ENCODE measurements at regions not wholly inside any gene's neighbourhood (a gene's known extent, or its start where the extent isn't known, plus 50 kb on each side); places are given as distances from the start of the nearest gene placed in this dataset.

DNA sequence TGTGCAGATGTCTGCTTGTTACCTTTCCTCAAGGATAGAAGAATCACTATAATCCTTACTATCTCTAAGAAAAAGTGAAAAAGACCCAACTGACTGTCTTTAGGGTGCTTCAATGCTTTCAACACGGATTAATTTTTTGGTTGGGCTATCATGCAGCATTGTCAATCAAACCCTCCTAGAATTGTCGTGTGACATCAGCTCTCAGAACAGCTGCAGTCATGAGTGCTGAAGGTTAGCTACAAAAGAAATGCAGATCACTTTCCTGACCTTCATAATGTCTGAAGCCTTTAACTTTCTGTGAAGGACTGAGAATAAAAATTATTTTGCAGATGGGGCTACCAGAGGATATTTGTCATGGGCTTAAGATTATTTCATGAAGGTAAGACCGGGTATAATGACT, 107.9 kb upstream of the EFNA5 start:
- Histone ChIP-seq H3K4me3 (no peak overlapping the region), H3K36me3 (no peaks in the 10 kb centered on the region), H3K9me3 (peaks cover 13% of the 10 kb centered on the region; the same call in 1 of the 2 replicates), H3K27me3 (no peaks in the 10 kb centered on the region)
- no peak for DNase-seq

DNA sequence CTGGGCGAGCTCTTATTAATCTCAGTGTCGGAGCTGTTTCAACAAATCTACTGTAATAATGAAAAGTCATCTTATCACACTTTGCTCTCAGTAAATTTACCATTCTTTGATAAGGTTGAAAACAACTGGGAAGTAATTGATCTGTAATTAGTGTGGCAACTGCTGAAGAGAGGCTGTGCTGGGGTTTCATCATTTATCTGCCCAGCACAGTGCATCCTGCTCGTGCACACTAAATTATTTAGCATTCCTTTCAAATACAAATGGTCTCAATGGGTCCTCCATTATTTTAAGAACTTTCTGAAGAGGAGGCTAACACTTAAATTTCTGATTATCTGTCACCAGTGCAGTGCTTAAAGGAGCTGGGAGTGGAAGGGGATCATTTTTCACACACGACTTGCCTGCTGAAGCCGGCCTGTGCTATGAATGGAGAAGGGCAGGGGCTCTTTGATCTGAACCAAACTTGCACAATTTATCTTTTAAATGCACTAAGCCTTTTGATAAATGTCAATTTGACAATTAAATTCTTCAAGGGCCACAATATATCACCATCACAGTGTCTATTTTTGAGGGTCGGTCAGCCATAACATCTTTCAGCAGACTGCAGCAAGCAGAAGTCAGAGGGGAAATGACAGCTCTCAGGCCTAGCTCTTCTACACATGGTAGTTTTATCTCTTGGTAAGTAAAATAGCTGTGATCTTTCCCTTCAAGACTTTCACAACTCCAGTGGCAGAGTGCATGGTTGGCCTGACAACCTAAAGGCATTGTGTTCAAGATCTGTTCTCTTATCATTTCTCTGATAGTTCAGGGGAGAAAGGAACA, 106.4 kb upstream of the EFNA5 start:
- no peaks in the 10 kb centered on the region for H3K36me3 ChIP-seq
- no peaks in the 10 kb centered on the region for H3K27me3 ChIP-seq
- peaks cover 13% of the 10 kb centered on the region; the same call in 1 of the 2 replicates for H3K9me3 ChIP-seq
- H3K4me3 ChIP-seq: no peak overlapping the region
- DNase-seq: no peak

DNA sequence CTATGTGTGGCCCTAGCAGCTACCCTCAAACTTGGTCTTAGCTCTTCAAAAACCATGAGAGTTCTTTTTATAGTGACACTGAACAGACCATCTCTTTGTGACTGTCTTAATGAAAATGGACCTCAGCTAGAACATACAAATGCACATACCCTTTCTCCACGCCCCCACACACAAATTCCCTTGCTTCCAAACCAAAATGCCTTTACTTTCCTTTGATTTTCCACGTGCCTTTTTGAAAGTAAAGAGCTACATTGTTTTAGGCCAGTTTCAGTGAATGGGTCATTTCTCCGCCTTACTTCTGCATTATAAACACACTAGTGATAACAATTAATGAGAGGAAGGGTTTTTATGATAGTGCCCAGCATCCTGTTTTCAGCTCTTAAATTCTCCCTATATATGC, 105.8 kb upstream of the EFNA5 start:
- no peaks in the 10 kb centered on the region for H3K36me3 ChIP-seq
- no peak overlapping the region for H3K4me3 ChIP-seq
- DNase-seq: no peak
- no peaks in the 10 kb centered on the region for H3K27me3 ChIP-seq
- H3K9me3 ChIP-seq: peaks cover 7% of the 10 kb centered on the region; the same call in 1 of the 2 replicates

DNA sequence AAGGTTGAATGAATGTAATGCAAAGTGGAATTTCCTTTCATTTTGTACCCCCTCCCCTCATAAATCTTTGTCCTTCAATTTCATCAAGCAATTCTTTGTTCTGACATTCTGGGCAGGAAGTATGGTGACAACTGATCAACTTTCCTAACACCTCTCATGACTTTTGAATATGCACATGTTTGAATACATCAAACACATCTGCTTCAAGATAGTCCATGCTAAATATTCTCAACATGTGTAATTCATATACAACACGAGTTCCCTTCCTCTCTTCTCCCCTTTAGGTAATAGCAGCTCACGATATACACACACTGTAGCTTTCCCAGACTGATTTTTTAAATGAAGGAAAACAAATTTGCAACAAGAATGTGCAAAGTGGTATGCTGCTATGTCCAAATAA, 103.6 kb upstream of the EFNA5 start:
- no peaks in the 10 kb centered on the region for H3K36me3 ChIP-seq

DNA sequence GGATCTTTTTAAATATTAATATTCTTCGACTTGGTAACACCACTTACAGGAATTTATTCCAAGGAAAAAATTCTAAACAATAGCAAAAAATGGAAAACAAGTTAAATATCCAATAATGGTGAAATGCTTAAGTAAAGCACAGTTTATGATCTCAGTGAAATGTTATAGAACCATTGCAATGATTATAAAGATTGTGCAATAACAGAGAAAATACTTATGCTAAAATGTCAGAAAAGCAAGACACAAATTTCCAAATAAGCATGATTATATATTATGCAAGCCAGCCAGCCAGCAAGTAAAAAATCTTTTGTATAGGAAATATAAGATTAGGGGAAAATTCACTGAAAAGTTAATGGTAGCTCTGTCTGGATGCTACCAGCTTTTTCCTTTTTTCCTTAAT, 102.7 kb upstream of the EFNA5 start:
- Histone ChIP-seq H3K36me3 (no peaks in the 10 kb centered on the region), H3K27me3 (no peaks in the 10 kb centered on the region; the same call in 1 of the 2 replicates), H3K4me3 (no peak overlapping the region), H3K9me3 (no peaks in the 10 kb centered on the region)
- DNase-seq: no peak

More for the DNA sequence above, 103.6 kb upstream of the EFNA5 start:
- no peak for DNase-seq
- Histone ChIP-seq H3K27me3 (no peaks in the 10 kb centered on the region; the same call in 1 of the 2 replicates), H3K9me3 (no peaks in the 10 kb centered on the region), H3K4me3 (no peak overlapping the region)

DNA sequence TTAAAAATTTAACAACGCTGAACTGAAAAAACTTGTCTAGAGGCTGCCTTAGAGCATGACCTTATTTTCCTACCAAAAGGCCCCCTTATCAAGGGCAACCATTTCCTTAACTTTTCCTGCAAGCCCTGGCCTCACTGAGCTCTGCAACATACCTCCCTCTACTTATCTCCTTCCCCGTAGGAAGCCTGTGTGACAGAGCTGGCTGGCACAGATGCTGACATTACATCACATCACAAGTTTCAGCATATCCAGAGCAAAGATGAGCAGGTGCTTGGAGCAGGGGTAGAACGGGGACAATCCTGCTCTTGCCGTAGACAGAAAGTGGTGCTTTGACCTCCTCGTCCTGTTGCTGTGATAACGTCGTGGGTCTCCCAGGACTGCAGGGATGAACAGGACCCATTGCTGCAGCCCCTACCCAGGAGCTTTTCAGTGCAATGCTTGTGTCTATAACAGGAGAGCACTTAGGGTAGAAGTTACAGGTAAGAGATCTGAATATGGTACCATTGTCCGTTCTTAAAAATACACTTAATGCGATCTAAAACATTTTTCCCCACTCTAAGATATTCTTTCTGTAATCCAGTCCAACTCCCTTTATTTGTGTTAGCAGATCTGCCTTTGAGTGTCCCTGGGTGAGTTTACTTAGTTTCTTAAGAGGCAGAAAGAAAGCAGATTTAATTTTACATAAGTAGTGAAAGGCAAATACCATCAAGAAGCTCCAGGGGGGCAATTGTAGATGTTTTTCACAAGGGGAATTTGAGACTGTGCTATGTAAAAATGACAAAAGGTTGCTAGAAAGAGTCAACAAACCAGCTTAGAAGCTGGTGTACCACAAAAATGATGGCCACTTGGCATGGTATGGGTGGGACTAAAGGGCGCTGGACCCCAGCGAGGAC, 101.9 kb upstream of the EFNA5 start:
- H3K4me3 ChIP-seq: no peak overlapping the region
- H3K9me3 ChIP-seq: no peaks in the 10 kb centered on the region
- H3K36me3 ChIP-seq: no peaks in the 10 kb centered on the region
- H3K27me3 ChIP-seq: no peaks in the 10 kb centered on the region; the same call in 1 of the 2 replicates
- DNase-seq: peak; percentile 2

DNA sequence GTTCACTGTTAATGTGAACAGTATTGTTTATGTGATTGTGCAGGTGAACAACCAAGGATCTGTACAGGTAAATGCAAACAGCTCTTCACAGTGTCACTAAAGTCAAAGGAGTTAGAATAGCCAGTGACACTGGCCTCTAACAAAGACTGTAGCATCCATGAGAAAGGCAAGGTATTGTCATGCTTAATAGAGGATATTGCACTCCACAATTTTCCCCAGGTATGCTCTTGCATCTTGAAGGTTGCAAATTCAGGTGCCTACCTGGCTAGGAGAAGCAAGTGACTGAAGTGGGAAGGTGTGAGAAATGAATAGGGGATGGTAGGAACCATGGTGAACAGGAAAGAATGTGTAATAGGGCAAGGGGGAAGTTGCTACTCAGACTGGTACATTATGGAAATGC, 101.2 kb upstream of the EFNA5 start:
- H3K4me3 ChIP-seq: no peak overlapping the region
- H3K9me3 ChIP-seq: no peaks in the 10 kb centered on the region
- H3K27me3 ChIP-seq: no peaks in the 10 kb centered on the region; the same call in 1 of the 2 replicates
- no peaks in the 10 kb centered on the region for H3K36me3 ChIP-seq
- DNase-seq: no peak

DNA sequence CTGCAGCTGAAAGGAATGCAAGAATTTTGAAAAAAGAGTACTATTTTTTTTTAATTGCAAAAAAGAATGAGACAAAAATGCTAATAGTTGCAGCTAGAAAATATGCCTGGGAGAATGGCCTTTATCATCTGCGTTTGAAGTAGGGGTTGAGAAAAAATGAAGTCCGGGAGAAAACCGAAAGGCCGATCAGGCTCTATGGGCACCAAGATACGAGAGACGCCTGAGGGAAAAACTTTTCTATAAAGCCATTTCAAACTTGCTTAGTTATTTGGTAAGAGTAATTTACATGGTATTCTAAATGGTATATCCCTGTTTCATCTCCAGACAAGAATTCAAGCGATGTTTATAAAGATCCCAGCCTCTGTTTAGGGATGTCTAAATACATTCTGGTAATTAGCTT, 99.3 kb upstream of the EFNA5 start:
- Histone ChIP-seq H3K9me3 (no peaks in the 10 kb centered on the region), H3K36me3 (no peaks in the 10 kb centered on the region), H3K27me3 (no peaks in the 10 kb centered on the region; the same call in 1 of the 2 replicates), H3K4me3 (no peak overlapping the region)
- DNase-seq: no peak

DNA sequence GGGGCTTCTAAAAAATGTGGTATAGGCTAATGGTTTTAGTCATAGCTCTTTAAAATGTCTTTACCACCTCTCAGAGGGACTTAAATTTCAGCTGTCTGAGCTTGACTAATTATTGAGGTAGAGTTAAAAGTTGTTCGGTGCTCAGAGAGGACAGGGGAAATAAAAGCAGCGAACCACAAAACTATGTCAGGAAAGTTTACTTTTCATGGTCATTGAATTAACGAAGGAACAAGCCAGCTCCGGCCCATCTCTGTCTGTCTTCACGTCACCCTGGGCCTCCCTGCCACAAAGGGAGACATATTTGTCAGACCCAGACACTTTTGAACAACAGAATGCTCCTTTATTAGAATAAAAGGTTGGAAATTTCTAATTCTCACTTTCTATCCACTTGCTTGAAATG, 98.8 kb upstream of the EFNA5 start:
- no peak for DNase-seq
- Histone ChIP-seq H3K36me3 (no peaks in the 10 kb centered on the region), H3K9me3 (no peaks in the 10 kb centered on the region), H3K27me3 (no peaks in the 10 kb centered on the region; the same call in 1 of the 2 replicates), H3K4me3 (no peak overlapping the region)

DNA sequence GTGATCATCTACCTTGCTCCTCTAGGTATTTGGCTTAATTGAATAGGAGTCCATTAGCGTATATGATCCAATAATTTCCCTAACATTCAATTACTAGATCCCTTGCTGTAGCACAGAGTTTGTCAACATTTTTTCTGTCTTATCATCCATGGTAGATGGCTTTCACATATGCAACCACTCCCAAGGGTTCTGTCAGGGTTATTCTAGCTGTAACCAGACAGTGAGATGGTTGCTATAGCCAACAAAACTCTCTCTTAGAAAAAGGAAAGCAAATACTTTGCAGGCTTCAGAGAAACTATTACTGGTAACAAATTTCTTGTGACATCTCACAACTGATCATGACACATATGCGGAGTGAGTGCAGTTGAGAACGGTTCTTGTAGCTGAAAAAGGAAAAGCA, 96.2 kb upstream of the EFNA5 start:
- Histone ChIP-seq H3K4me3 (no peak overlapping the region), H3K27me3 (no peaks in the 10 kb centered on the region; the same call in 1 of the 2 replicates), H3K36me3 (no peaks in the 10 kb centered on the region), H3K9me3 (no peaks in the 10 kb centered on the region)
- DNase-seq: no peak

DNA sequence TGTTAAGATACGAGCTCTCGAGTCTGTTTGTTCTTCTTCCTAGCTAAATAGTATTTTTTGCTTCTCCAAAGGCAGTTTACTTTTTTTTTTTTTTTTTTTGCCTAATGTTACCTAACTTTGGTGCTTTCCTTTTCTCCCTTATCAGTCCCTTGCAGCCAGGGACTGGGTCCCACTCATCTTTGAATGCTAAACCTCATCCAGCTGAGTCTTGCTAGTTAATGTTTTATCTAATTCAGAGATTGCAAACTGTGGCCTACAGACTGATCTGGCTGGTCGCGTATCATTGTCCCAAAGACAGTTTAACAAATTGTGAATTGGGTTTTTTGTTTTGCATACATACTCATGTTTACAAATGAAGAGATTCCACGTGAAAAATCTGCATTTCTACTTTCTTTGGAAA, 95.7 kb upstream of the EFNA5 start:
- no peaks in the 10 kb centered on the region for H3K9me3 ChIP-seq
- H3K27me3 ChIP-seq: no peaks in the 10 kb centered on the region; the same call in 1 of the 2 replicates
- H3K36me3 ChIP-seq: no peaks in the 10 kb centered on the region
- no peak overlapping the region for H3K4me3 ChIP-seq
- no peak for DNase-seq

DNA sequence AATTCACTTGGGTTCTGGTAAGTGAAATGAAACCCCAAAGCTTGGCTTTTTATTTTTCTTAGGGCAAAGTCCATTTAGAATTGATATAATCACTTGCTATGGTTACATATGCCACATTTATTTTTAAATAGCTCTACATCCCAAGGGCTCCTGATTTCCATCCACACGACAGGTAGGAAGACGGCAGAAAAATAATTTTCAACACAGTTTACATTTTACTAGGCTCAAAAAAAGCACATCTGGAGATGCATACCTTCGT, 95.0 kb upstream of the EFNA5 start:
- H3K9me3 ChIP-seq: no peaks in the 10 kb centered on the region
- H3K36me3 ChIP-seq: no peaks in the 10 kb centered on the region
- H3K4me3 ChIP-seq: no peak overlapping the region
- no peaks in the 10 kb centered on the region; the same call in 1 of the 2 replicates for H3K27me3 ChIP-seq
- no peak for DNase-seq

DNA sequence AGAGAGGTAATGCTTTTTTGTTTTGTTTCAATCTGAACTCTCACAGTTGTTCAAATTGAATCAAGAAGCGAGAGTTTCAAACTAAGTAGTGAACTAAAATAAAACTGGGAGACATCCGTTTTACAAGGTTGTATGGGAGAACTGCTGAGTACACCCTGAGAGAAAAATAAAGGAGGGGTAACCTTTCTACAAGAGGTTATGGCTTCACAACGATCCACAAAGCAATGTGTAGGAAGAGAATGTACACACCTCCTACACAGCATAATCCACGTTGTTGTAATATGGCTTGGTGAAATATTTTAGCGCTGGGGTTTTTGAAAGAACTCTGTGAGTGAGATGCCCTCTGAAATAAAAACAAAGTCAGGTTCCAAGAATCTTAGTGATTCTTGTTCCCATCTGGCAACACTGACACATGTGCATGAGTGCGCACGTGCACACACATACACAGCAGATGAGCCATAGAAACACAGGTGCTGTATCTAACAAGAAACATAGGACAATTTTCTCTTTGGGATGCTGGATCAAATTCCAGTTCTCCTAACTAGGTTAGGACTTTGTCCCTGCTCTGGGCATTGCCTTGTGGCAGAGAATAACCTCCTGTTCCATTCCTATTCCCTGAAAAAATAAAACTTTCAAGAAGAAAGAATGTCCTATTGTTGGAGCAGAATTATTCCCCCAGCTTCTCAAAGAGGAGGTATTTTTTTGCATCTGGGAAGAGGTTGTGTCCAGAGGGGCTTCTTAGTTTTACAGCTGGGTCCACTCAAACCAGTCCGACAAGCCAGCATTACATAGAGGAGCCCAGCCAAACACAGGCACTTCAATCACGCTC, 94.5 kb upstream of the EFNA5 start:
- Histone ChIP-seq H3K9me3 (no peaks in the 10 kb centered on the region), H3K27me3 (no peaks in the 10 kb centered on the region; the same call in 1 of the 2 replicates), H3K4me3 (no peak overlapping the region), H3K36me3 (no peaks in the 10 kb centered on the region)
- DNase-seq: no peak

DNA sequence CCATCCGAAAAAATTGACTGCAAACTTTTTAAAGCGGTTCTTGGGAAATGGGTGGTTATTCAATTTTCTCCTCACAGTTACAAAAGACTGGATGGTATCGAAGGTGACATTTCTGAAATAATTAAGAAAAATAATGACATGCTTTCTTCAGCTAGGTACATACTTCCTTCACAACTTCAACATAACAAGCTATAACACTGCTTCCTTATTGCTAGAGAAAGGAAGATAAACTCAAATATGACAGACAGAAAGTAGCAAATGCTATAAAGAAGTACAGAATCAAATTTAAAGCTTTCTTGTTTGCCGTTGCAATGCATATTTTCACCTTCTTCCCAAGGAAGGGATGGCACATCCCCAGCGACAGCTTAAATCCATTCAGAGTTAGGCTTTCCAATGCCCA, 93.5 kb upstream of the EFNA5 start:
- Histone ChIP-seq H3K36me3 (no peaks in the 10 kb centered on the region), H3K27me3 (no peaks in the 10 kb centered on the region), H3K9me3 (no peaks in the 10 kb centered on the region), H3K4me3 (no peak overlapping the region)
- no peak for DNase-seq

DNA sequence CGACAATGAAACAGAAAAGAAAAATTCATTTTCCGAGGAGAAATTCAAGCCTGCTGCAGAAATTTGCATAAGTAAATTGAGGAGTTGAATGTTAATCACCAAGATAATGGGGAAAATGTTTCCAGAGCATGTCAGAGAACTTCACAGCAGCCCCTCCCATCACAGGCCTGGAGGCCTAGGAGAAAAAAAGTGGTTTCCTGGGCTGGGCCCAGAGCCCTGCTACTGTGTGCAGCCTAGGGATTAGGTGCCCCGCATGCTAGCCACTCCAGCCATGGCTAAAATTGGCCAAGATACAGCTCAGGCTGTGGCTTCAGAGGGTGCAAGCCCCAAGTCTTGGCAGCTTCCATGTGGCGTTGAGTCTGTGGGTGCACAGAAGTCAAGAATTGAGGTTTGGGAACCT, 82.7 kb upstream of the EFNA5 start:
- H3K36me3 ChIP-seq: no peaks in the 10 kb centered on the region
- H3K9me3 ChIP-seq: no peaks in the 10 kb centered on the region
- DNase-seq: no peak
- H3K4me3 ChIP-seq: no peak overlapping the region
- no peaks in the 10 kb centered on the region for H3K27me3 ChIP-seq

DNA sequence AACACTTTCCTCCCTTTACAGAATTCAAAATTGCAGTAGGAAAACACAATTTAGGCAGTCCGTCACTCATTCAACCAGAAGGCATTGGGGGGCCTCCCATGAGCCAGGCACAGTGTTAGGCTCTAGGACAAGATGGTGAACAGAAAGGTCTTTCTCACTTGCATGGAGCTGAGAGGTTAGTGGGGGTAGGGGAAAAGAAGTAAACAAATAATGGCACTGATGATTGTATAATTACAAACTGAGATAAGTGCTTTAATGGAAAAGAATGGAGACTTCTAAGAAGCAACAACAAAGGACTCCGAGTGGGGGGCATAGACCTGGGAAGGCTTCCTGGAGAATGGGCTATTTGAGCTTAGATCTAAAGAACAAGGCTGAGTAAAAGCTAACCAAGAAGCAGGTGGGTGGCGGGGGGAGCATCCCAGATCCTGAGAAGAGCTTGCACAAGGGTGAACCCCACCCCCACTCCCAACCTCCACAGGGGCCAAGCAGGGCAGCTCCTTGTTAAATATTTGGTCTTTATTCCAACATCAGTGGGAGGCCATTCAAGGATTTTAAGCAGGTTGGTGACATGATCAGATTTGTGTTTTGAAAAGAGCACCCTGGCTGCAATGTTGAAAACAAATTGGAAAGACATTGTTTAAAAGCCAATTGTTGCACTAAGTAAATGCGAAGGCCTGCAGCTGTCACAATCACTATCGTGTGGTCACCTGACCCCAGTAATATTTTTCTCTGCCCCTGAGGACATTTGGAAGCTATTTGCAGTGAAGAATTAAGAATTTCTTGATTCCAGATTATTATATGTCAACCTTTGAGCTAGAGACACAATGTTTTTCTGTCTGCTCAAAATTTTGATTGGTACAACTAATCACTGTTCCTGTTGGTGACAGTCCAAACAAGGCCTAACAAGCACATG, 73.9 kb upstream of the EFNA5 start:
- Histone ChIP-seq H3K4me3 (no peak overlapping the region), H3K9me3 (peaks cover 6% of the 10 kb centered on the region; the same call in 1 of the 2 replicates), H3K36me3 (no peaks in the 10 kb centered on the region), H3K27me3 (no peaks in the 10 kb centered on the region)
- no peak for DNase-seq

All from MG63 (cell line).